MCF 10A (cell line): ENCODE measurements at regions not wholly inside any gene's neighbourhood (a gene's known extent, or its start where the extent isn't known, plus 50 kb on each side); places are given as distances from the start of the nearest gene placed in this dataset.

Experiments used
- BruUV-seq: library from RNA; stranded (reverse); fragments of 400-500 nt; replicated peaks from 2 replicates; lab custom pipeline; 2021; lab: Mats Ljungman, UMichigan
- CTCF ChIA-PET: fragments of 300-600 bp; sonication (Branson Sonifier 250); formaldehyde crosslinking; extraction: SDS; loops from one replicate; lab custom pipeline; 2021; ENCODE audit warnings: antibody characterized with exemption, inconsistent platforms; lab: Yijun Ruan, JAX
- POLR2A ChIA-PET: fragments of 300-600, 350-650 bp; sonication (Branson Sonifier 250); formaldehyde crosslinking; extraction: SDS; loops from one replicate; lab custom pipeline; 2020; ENCODE audit warnings: antibody characterized with exemption, inconsistent platforms; lab: Yijun Ruan, JAX
- DNase-seq: peaks from one replicate; pipeline ENCODE4 v3.0.0-alpha.2; 2018; ENCODE audit not compliant: unreplicated experiment
- H3K27ac Mint-ChIP-seq: one replicate; pipeline ENCODE4 v1.8.0; 2022; ENCODE audit warnings: mild to moderate bottlenecking, low read depth, mixed read lengths; ENCODE audit not compliant: unreplicated experiment
- H3K27me3 Mint-ChIP-seq: one replicate; pipeline ENCODE4 v1.8.0; 2022; ENCODE audit warnings: mixed read lengths; ENCODE audit not compliant: insufficient read depth, unreplicated experiment
- H3K36me3 Mint-ChIP-seq: one replicate; pipeline ENCODE4 v1.8.0; 2022; ENCODE audit warnings: mild to moderate bottlenecking, moderate library complexity, mixed read lengths; ENCODE audit not compliant: insufficient read depth, unreplicated experiment
- H3K4me1 Mint-ChIP-seq: one replicate; pipeline ENCODE4 v1.8.0; 2022; ENCODE audit warnings: mixed read lengths; ENCODE audit not compliant: insufficient read depth, unreplicated experiment
- H3K4me3 Mint-ChIP-seq: one replicate; pipeline ENCODE4 v1.8.0; 2022; ENCODE audit warnings: mild to moderate bottlenecking, moderate library complexity, mixed read lengths; ENCODE audit not compliant: unreplicated experiment
- H3K9me3 Mint-ChIP-seq: one replicate; pipeline ENCODE4 v1.8.0; 2022; ENCODE audit warnings: mixed read lengths; ENCODE audit not compliant: unreplicated experiment
- CTCF ChIP-seq: fragments of 200-600 bp; IDR thresholded peaks from one replicate; pipeline ENCODE4 v1.8.0; 2022; ENCODE audit warnings: antibody characterized with exemption, mild to moderate bottlenecking; ENCODE audit not compliant: unreplicated experiment
- intact Hi-C: fragments of 100-400 bp; cut with micrococcal nuclease; formaldehyde crosslinking; loops from 2 replicates; pipeline ENCODE4 v1.14.1; 2022

- BruUV-seq = no TSS peak
- Mint-ChIP-seq H3K4me3 (peak overlapping the region; percentile 47), H3K9me3 (no peaks in the 10 kb centered on the region), H3K27me3 (no peaks in the 10 kb centered on the region), H3K36me3 (peaks cover 8% of the 10 kb centered on the region), H3K4me1 (peaks cover 48% of the 10 kb centered on the region), H3K27ac (peak overlapping the region; percentile 95)
- TF ChIP-seq CTCF = no peak
- intact Hi-C loops = no loop called here
- DNase-seq = no peak
- ChIA-PET CTCF (interaction anchor here (0.5 kb wide), 1 partner anchor 991 kb away, joined by 5 read pairs; no protein-coding TSS in a partner anchor), POLR2A (interaction anchor here (1.0 to 2.2 kb wide), 5 partner anchors 8 to 748 kb away, joined by 3 to 7 read pairs (median 5); no protein-coding TSS in a partner anchor)
Observed at GRCh38 chr5:124662181-124662781, 84.2 kb downstream of the ZNF608 start.

- Mint-ChIP-seq H3K4me1 (peaks cover 48% of the 10 kb centered on the region), H3K9me3 (no peaks in the 10 kb centered on the region), H3K27ac (peak overlapping the region; percentile 95), H3K27me3 (no peaks in the 10 kb centered on the region), H3K36me3 (peaks cover 8% of the 10 kb centered on the region), H3K4me3 (peak overlapping the region; percentile 47)
- no TSS peak for BruUV-seq
- intact Hi-C loops = no loop called here
- peak; percentile 66 for DNase-seq
- ChIA-PET CTCF (interaction anchor here (0.5 to 1.1 kb wide), 4 partner anchors 24 to 991 kb away, joined by 3 to 5 read pairs (median 4); no protein-coding TSS in a partner anchor), POLR2A (interaction anchor here (0.6 to 3.5 kb wide), 26 partner anchors 9 to 1622 kb away, joined by 3 to 35 read pairs (median 4); no protein-coding TSS in a partner anchor)
- no peak for TF ChIP-seq CTCF
Observed at GRCh38 chr5:124661317-124662141, 84.9 kb downstream of the ZNF608 start.

- no TSS peak for BruUV-seq
Observed at GRCh38 chr5:124660229-124661093, 86.0 kb downstream of the ZNF608 start.

More at GRCh38 chr5:124660229-124661093, 86.0 kb downstream of the ZNF608 start:
- Mint-ChIP-seq H3K4me1 (peaks cover 48% of the 10 kb centered on the region), H3K27me3 (no peaks in the 10 kb centered on the region), H3K36me3 (peaks cover under 1% of the 10 kb centered on the region), H3K9me3 (no peaks in the 10 kb centered on the region), H3K27ac (peak overlapping the region; percentile 95), H3K4me3 (peak overlapping the region; percentile 9)
- DNase-seq = peak; percentile 63
- TF ChIP-seq CTCF = no peak
- ChIA-PET POLR2A (interaction anchor here (0.6 to 3.5 kb wide), 21 partner anchors 9 to 798 kb away, joined by 3 to 35 read pairs (median 4); no protein-coding TSS in a partner anchor), CTCF (interaction anchor here (0.9 to 1.3 kb wide), 4 partner anchors 10 to 89 kb away, joined by 3 to 5 read pairs (median 4); no protein-coding TSS in a partner anchor)
- intact Hi-C loops = no loop called here
